RWPE1 (cell line): ENCODE measurements at regions not wholly inside any gene's neighbourhood (a gene's known extent, or its start where the extent isn't known, plus 50 kb on each side); places are given as distances from the start of the nearest gene placed in this dataset.
"Not testable (repeated sequence)": the region's sequence is repeated elsewhere in the genome, so short reads cannot be mapped to it uniquely, and the experiment has no call there.

Experiments used
- CTCF ChIA-PET: fragments of 350-600 bp; sonication (Branson Sonifier 250); formaldehyde crosslinking; extraction: SDS; loops from one replicate; lab custom pipeline; 2021; lab: Yijun Ruan, JAX
- POLR2A ChIA-PET: fragments of 400-600 bp; formaldehyde crosslinking; extraction: SDS; loops from one replicate; lab custom pipeline; 2020; ENCODE audit warnings: antibody characterized with exemption; ENCODE audit not compliant: low non-redundant PET; lab: Yijun Ruan, JAX
- DNase-seq: peaks from one replicate; pipeline ENCODE4 v3.0.0; 2012; ENCODE audit warnings: low spot score
- H3K27ac ChIP-seq: fragments of 450-650 bp; 2 replicates; pipeline ENCODE4 v1.5.1; 2017
- TF ChIP-seq, protein P1 (sequence below): fragments of 450-650 bp; conservative IDR thresholded peaks from 2 replicates; pipeline ENCODE4 v1.5.1; 2017; ENCODE audit warnings: low read depth, mild to moderate bottlenecking

DNA sequence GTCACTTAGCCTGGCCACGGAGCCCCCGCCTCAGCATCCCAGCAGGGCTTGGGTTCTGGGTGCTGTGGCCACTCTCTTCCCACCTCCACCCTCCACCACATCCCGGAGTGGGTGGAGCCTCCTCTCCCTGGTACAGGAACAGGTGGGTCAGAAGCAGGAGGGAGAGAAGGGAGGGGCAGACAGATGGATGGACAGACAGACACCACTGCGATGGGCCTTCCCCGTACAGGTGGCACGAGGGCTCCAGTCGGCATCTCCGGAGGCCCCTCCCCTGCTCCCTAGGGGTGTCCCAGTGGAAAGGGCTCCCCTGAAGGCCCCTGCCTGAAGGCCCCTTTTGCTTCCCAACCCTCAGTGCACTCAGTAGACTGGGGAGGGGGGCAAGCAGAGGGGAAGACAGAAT is 96.9 kb upstream of the TARDBP start:
- ChIA-PET CTCF (no interaction called here), POLR2A (no interaction called here)
- TF ChIP-seq, protein P1, sequence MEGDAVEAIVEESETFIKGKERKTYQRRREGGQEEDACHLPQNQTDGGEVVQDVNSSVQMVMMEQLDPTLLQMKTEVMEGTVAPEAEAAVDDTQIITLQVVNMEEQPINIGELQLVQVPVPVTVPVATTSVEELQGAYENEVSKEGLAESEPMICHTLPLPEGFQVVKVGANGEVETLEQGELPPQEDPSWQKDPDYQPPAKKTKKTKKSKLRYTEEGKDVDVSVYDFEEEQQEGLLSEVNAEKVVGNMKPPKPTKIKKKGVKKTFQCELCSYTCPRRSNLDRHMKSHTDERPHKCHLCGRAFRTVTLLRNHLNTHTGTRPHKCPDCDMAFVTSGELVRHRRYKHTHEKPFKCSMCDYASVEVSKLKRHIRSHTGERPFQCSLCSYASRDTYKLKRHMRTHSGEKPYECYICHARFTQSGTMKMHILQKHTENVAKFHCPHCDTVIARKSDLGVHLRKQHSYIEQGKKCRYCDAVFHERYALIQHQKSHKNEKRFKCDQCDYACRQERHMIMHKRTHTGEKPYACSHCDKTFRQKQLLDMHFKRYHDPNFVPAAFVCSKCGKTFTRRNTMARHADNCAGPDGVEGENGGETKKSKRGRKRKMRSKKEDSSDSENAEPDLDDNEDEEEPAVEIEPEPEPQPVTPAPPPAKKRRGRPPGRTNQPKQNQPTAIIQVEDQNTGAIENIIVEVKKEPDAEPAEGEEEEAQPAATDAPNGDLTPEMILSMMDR: no peak
- no peak overlapping the region for H3K27ac ChIP-seq
- no peak for DNase-seq

DNA sequence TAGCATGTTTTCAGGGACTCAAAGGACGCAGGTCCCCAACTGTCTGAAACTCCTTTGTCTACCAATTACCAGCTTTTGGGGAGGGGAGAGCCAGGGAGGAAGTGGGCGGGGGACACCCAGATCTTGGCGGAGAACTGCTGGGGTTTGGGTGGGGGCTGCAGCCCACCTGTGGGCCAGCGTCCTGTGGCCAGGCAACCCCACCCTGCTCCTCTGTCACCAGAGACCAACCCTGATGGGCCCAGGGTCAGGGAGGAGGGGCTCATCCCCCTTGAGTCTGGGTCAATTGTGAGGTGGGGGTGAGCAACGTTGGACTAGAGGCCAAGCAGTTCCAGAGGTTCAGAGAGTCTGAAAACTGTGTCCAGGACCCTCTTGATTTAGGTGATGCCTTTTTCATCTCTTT is 96.1 kb upstream of the TARDBP start:
- no peak overlapping the region for H3K27ac ChIP-seq
- CTCF ChIA-PET: no interaction called here
- no peak for DNase-seq
- POLR2A ChIA-PET: no interaction called here
- TF ChIP-seq, protein P1: no peak

DNA sequence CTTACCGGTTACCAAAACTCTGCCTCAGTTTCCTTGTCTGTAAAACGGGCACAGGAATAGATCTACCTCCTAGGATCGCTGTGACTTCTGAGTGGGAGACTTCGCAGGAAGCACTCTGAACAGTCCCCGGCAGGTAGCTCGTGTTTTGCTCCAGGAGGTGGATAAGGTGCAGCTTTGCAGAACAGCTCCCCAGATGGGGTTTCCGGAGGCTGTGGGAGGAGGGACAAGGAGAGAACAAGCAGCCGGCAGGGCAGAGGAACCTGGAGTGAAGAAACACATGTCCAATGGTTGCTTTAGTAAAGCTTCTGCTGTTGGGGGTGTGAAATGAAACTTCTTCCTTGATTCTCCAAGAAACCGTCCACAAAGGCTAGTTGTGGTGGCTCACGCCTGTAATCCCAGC is 95.5 kb upstream of the TARDBP start:
- POLR2A ChIA-PET: no interaction called here
- TF ChIP-seq, protein P1: no peak
- no peak overlapping the region for H3K27ac ChIP-seq
- CTCF ChIA-PET: interaction anchor here (0.6 kb wide), 1 partner anchor 11 kb away, joined by 3 read pairs; no protein-coding TSS in a partner anchor
- DNase-seq: no peak

DNA sequence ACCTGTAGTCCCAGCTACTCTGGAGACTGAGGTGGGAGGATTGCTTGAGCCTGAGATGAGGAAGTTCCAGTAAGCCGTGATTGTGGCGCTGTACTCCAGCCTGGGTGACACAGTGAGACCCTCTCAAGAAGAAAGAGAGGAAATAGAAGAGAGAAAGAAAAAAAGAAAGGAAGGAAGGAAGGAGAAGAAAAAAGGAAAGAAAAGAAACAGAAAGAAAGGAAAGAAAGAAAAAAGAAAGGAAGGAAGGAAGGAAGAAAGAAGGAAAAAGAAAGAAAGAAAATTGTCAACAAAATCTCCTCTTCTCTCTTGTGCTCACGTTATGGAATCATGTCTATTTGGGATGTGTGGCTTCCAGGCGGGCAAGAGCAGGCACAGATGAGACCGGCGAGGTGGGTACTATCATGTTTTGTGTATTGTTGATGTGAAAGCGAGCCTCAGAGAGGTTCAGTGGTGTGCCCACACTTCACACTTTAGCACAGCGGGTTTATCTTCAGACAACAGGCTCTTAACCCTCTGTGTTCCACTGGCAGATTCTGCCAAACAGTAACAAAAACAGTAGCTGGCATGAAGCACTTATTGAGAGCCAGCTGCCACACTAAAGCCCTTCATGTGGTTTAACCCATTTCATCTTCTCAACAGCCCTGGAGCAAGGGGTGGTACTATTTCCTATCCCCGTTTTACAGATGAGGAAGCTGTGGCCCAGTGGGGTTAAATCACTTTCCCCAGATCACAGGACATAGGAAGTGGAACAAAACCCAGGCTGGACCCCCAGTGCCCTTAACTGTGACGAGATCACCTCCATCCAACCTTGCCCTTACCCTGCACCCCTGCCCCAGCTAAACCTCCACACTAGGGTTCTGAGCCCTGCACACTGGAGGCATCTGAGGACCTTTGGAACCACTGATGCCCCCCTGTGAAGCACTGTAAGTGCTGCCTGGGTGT is 94.7 kb upstream of the TARDBP start:
- TF ChIP-seq, protein P1: no peak
- ChIA-PET POLR2A (interaction anchor here (0.6 kb wide), 1 partner anchor 439 kb away, joined by 3 read pairs; no protein-coding TSS in a partner anchor), CTCF (interaction anchor here (0.6 kb wide), 2 partner anchors 11 to 125 kb away, joined by 3 to 4 read pairs; no protein-coding TSS in a partner anchor)
- no peak overlapping the region for H3K27ac ChIP-seq
- no peak for DNase-seq

DNA sequence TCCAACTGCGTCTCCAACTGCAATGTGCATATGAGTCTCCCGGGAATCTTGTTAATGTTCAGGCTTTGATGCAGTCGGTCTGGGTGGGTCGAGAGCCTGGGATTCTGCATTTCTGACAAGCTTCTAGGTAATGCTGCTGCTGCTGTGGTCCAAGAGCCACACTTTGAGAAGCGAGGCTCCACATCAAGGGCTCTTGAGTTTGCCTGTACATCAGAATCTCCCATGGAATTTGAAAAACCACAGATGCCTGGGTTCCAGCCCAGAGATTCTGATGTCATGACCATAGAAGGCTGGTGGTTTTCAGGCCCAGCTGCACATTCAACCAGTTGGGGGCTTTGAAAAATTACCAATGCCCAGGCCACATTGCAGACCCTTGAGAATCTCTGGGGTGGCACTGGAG is 93.9 kb upstream of the TARDBP start:
- no peak overlapping the region for H3K27ac ChIP-seq
- ChIA-PET CTCF (interaction anchor here (0.6 kb wide), 3 partner anchors 9 to 126 kb away, joined by 3 to 5 read pairs (median 4); no protein-coding TSS in a partner anchor), POLR2A (interaction anchor here (0.6 kb wide), 1 partner anchor 439 kb away, joined by 3 read pairs; no protein-coding TSS in a partner anchor)
- TF ChIP-seq, protein P1: no peak
- DNase-seq: no peak

DNA sequence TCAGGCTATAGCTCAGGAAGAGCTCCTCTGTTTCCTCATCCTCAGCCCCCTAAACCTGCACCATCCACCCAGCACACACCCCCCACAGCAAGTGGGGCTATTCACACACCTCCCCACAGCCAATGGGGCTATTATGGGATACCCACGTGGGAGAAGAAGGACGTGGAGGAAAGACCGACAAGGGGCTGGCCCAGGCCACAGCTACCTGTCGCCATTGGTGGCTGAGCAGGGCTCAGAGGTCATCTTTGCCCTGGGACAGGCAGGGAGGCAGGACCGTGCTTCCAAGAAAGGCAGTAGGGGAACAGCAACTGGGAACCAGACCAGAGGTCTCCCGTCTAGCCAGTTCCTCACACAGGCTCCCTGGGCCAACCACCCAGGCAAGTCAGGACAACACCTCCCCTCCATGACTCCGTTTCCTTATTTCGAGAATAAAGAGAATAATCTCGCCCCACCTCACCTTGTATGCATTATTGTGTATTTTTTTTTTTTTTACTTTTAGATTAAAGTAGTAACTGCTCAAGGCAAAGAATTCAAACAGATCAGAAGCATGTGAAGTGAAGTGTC is 92.3 kb upstream of the TARDBP start:
- CTCF ChIA-PET: interaction anchor here (0.7 kb wide), 1 partner anchor 56 kb away, joined by 3 read pairs; no protein-coding TSS in a partner anchor
- H3K27ac ChIP-seq: no peak overlapping the region
- POLR2A ChIA-PET: no interaction called here
- DNase-seq: peak; percentile 41
- TF ChIP-seq, protein P1: no peak

DNA sequence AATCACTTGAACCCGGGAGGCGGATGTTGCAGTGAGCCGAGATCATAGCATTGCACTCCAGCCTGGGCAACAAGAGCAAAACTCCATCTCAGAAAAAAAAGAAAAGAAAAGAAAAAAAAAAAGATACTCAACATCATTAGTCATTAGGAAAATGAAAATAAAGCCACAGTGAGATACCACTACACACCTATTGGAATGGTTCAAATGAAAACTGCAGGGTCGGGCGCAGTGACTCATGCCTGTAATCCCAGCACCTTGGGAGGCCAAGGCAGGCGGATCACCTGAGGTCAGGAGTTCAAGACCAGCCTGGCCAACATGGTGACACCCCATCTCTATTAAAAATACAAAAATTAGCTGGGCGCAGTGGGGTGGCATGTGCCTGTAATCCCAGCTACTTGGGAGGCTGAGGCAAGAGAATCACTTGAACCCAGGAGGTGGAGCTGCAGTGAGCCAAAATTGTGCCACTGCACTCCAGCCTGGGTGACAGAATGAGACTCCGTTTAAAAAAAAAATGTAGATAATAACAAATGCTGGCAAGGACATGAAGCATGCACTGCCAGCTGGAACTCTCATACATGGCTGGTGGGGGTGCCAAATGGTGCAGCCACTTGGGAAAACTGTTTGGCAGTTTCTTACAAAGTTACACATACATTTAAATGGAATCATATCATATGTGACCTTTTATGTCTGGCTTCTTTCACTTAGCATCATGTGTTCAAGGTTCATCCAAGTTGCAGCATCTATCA is 90.0 kb upstream of the TARDBP start:
- DNase-seq, CTCF ChIA-PET, H3K27ac ChIP-seq, POLR2A ChIA-PET: not testable (repeated sequence)
